ENCODE measurements at regions not wholly inside any gene's neighbourhood (a gene's known extent, or its start where the extent isn't known, plus 50 kb on each side); places are given as distances from the start of the nearest gene placed in this dataset.

- DNase-seq: no peak
- intact Hi-C loops (cut with DNase I): no loop called here
These were observed 109.1 kb downstream of the DDX1 start for GRCh38 chr2:15700599-15701340.

GRCh38 chr2:15701341-15701907 is 109.8 kb downstream of the DDX1 start:
- no peak for DNase-seq
- intact Hi-C loops (cut with DNase I): no loop called here

- intact Hi-C loops (cut with DNase I): no loop called here
These were observed 110.3 kb downstream of the DDX1 start for GRCh38 chr2:15701991-15702390.

GRCh38 chr2:15702452-15702851 is 110.8 kb downstream of the DDX1 start:
- DNase-seq: no peak
- intact Hi-C loops (cut with DNase I): no loop called here

More at GRCh38 chr2:15701991-15702390, 110.3 kb downstream of the DDX1 start:
- DNase-seq: no peak

GRCh38 chr2:15703365-15703869 is 111.7 kb downstream of the DDX1 start:
- DNase-seq: no peak
- intact Hi-C loops (cut with DNase I): no loop called here

GRCh38 chr2:15704086-15704787 is 112.6 kb downstream of the DDX1 start:
- DNase-seq: no peak

GRCh38 chr2:15704788-15705115 is 113.1 kb downstream of the DDX1 start:
- DNase-seq: no peak
- intact Hi-C loops (cut with DNase I): no loop called here

More at GRCh38 chr2:15704086-15704787, 112.6 kb downstream of the DDX1 start:
- intact Hi-C loops (cut with DNase I): no loop called here

GRCh38 chr2:15705310-15705709 is 113.6 kb downstream of the DDX1 start:
- DNase-seq: no peak
- intact Hi-C loops (cut with DNase I): no loop called here

- no peak for DNase-seq
- intact Hi-C loops (cut with DNase I): no loop called here
These were observed 114.2 kb downstream of the DDX1 start for GRCh38 chr2:15705839-15706386.

GRCh38 chr2:15706424-15706823 is 114.8 kb downstream of the DDX1 start:
- DNase-seq: no peak
- intact Hi-C loops (cut with DNase I): no loop called here

GRCh38 chr2:15706986-15707632 is 115.4 kb downstream of the DDX1 start:
- DNase-seq: no peak
- intact Hi-C loops (cut with DNase I): no loop called here

GRCh38 chr2:15708161-15708560 is 116.5 kb downstream of the DDX1 start:
- DNase-seq: no peak
- intact Hi-C loops (cut with DNase I): no loop called here

GRCh38 chr2:15708865-15709820 is 117.5 kb downstream of the DDX1 start:
- DNase-seq: peak in 1 of 42 donors; percentile 11
- intact Hi-C loops (cut with DNase I): no loop called here

GRCh38 chr2:15711126-15711860 is 119.6 kb downstream of the DDX1 start:
- intact Hi-C loops (cut with DNase I): no loop called here
- DNase-seq: no peak

- intact Hi-C loops (cut with DNase I): no loop called here
- DNase-seq: no peak
These were observed 121.1 kb downstream of the DDX1 start for GRCh38 chr2:15712551-15713342.

GRCh38 chr2:15713475-15713874 is 121.8 kb downstream of the DDX1 start:
- no peak for DNase-seq

GRCh38 chr2:15714002-15714401 is 122.3 kb downstream of the DDX1 start:
- no peak for DNase-seq
- intact Hi-C loops (cut with DNase I): no loop called here

More at GRCh38 chr2:15713475-15713874, 121.8 kb downstream of the DDX1 start:
- intact Hi-C loops (cut with DNase I): no loop called here
